T1000 (cell line): ENCODE measurements at regions not wholly inside any gene's neighbourhood (a gene's known extent, or its start where the extent isn't known, plus 50 kb on each side); places are given as distances from the start of the nearest gene placed in this dataset.

Experiments used
- DNase-seq: peaks from one replicate; lab custom pipeline; 2025; ENCODE audit warnings: mixed read lengths; lab: John Stamatoyannopoulos, UW

DNA sequence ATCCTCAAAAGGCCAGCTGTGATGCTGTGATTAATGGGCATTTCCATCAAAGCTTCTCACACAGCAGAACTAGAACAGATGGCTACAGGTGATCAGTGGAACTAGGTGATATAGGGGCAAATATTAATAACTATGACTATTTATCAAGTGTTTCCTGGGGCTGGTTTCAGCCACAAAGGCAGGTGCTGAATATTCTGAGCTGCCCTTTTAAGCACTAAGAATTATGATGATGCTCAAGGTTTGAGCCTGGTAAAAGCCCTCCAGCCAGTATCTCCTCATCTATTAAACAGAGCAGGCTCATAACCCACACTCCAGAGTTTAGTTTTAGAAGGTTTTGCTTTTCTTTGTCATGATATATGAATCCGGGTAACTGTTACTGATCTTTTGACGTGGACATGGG lies 129.5 kb upstream of the ACP3 start:
- DNase-seq: no peak

DNA sequence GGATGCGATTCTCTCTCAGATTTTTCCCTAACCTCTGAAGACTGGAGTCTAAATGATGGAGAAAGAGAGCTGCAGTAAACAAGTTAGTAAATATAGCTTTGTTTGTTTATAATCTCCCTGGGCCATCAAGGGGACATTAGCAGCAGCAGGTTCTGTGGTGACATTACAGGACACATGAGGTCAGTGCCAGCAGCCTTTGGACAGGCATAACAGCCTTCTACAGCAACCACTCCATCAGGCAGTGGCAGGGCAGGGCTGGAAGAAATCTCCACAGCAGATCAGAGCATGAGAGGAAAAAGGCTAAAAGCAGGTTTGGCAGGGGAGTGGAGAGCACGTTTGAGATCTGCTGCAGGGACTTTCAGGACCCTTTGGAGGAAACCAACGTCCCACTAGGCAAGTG lies 127.6 kb upstream of the ACP3 start:
- no peak for DNase-seq

DNA sequence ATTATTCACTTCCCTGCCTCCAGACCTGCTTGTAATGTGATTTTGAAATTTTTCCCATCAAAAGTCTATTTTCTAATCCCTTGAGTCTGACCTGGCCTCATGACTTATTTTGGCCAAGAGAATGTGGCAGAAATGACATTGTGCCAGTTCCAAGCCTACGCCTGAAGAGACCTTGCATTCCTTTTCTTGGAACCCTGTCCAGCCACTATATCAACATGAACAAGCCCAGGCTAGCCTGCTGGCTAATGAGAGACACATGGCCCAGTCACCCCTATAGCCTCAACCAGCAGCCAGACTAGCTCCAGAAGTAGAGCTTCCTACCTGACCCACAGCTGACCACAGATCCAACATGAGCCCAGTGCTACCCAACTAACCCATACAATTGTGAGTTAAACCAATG lies 121.1 kb upstream of the ACP3 start:
- no peak for DNase-seq

DNA sequence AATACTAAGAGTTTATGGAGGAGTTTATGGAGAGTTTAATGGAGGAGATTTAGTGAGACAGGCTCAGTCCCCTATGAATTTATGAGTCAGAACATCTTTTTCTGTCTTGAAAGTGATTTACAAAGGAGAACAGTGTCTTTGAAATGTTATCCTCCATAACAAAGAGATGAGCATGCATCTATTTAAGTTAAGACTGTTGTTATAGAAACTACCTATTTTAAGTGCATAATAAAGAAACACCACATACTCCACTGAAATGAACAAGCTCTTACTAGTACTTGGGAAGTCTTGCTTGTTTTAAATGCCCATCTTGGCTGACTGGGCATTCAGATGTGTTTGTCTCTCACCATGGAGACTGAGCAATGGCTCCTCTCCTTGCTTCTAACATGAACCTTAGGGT lies 118.7 kb upstream of the ACP3 start:
- DNase-seq: no peak

DNA sequence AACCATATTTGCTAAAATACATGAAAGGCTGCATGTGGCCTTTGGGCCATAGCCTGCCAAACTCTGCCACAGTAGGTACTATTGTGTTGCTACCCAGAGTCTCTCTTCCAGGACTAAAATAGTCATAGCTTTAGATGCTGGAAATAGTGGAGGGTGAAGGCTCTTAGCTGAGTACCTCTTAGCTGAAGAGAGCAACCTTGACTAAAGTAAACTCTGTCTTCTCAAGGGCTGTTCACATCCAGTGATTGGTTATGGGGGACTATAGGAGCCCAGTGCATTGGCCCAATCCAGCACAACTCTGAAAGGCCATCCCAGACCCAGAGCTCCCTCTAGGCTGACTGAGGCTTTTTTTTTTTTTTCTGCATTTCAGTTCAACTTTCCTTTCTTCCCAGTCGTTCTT lies 117.8 kb upstream of the ACP3 start:
- no peak for DNase-seq

DNA sequence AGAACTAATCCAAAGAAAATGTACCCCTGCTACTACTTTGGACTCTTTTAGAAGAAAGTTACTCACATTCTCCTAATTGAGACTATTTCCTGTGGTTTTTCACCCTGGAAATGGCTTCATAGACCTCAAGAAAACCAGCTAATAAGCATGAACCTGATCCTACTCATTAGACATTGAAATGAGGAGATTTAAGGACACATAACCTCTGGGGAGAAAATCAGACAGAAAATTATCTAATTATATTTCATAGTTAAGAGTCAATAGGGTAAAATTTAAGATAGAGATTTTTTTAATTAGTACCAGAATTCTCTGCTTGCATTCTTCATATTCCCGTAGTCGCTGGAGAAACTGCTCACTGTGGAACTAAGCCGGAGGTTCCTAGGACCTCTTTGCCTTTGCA lies 114.6 kb upstream of the ACP3 start:
- DNase-seq: no peak

DNA sequence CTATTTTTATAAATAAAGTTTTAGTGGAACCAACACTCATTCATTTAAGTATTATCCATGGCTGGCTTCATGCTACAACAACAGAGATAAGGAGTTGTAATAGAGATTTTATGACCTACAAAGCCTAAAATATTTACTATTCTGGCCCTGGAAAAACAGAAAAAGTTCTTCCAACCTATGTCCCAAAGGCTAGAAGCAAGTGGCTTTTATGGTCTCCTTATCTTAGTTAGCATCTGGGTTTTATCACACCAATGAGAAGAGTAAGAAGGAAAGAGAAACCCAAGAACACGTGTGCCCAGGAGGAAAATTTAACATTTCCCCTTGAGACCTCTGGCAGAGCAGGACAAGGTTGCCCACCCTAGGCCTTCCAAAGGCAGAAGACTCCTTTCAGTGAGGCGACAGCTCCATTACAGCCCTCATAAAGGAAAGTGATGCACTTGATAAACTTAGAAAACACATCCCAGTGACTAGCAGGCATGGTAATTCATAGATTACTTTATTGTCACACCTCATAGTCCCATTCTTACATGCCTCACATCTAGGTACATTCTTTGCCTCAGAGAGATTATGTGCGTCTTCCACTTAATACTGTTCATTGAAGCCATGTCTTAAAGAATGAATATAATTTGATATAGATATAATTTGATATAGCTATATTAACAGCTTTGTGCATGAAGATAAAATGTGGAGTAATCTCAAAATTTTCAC lies 113.2 kb upstream of the ACP3 start:
- DNase-seq: no peak

DNA sequence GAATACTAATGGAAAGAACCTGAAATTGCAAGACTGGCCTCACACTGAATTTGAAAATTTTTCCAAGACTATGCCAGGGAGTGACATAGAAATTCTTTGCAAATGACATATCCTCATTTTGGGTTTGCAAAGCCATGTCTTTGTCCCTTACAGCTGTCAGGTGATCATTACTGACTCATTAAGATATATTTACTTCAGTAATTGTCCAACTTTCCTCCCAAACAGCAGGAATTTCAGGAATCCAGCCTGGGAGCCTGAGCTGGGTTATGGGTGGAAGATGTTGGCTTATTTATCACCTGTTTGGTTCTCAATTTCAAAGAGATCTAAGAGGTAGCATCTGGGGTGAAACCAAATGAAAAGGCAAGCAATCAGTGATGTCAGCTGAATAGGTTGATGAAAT lies 111.6 kb upstream of the ACP3 start:
- no peak for DNase-seq

DNA sequence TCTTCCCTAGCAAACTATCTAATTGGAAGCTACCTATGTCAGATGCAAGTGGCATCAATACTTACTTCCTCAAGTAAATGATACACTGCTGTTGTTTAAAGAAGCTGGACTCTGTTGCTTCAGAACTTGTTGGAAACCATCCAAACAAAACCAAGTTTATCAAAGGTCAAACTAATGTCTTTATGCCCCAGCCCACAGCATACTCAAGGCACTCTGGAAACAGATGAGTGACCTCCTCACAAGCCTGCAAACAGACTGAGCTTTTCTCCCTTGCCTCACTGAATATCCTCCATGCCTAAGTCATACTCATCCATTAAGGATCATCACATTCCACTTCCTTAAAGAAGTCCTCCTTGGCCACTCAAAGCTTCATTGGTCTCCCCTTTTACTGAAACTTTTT lies 107.4 kb upstream of the ACP3 start:
- DNase-seq: no peak

DNA sequence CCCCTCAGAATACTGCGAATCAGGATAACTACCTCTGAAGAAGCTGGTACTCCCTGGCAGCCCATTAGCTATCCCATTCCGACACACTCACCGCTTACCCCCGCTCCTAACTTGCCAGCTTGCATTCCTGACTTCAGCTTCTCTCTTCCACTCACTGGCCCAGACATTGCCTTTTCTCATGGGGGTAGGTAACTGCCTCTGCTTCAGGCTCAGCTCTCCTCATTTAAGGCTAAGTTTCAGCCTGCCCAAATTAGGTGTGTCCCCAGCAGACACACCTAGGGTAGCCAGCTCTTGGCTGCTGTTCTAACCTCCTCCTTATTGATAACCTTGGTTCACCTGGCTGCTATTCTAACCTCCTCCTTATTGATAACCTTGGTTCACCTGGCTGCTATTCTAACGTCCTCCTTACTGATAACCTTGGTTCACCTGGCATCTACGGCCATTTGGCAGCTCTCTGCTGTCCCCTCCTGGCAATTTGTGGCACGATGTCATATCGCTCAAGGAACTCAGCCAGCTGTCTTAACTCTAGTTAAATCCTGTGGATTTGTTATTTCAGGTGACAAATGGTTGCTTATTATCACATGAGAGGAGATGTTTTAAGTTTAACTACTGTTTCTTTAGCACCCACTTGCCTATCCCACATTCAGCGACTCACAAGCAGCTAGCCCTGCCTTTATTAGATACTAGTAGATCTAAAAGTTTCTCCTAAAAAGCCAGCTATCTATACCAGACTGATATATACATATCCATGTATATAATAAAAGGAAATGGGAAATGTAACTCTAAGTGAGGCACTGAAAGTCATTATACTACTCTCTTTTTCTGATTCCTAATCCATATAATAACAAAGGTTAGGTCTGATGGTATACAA lies 106.5 kb upstream of the ACP3 start:
- no peak for DNase-seq

DNA sequence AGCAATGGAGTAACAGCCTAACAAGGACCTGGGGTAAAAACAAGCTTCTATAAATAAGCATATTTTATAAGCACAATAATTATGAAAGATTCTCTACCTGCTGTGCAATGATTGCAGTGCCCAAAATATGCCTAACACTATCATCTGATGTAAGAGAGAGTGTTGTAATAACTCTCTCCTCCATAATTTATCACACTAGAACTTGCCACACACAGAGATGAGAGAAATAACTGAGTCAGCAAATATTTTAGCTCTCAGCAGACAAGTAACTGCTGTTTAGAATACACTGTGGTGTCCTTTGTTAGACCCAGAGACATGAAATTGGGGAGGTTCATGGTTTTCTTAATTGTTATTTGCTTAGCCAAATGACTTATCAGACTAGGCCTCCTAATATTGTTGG lies 105.3 kb upstream of the ACP3 start:
- no peak for DNase-seq

DNA sequence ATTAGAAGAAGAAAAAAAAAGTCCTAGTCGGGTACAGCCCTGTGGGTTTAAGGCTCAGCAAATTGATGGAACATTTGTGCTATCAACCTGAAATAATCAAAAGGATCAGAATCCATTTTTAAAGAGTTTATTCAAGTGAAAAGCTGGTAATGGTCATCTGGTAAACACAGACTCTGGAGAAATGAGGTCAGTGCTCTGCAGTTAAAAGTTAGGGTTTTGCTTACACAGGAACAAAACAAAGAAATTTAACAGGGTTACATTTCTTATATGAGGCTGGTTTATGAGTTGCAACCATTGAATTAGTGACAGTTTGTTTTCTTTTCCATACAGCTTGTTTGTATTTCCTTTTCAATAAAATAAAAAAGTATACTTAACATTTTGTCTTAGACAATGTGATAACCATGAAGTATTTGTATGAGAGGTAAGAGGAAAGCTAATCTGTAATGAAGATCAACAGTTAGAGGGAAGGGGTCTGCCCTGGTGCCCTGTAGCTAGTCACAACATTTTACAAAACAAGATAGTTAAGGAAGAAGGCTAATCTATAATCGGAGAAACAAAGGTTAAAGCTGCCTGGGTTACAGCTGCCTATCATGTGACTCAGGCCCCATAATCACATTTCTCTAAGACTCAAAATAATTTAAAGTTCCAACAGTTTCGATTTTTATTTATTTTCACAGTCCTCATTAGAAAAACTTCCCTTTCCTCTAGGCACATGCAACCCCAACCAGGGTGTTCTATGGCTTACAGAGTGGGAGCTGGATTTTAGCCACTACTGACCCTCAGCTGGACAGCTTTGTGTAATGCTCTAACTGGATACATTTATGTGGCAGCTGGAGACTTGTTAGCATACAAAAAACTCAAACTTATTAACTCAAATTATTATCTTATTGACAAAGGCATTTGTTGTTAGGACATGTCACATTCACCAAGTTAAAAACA lies 98.1 kb upstream of the ACP3 start:
- no peak for DNase-seq

DNA sequence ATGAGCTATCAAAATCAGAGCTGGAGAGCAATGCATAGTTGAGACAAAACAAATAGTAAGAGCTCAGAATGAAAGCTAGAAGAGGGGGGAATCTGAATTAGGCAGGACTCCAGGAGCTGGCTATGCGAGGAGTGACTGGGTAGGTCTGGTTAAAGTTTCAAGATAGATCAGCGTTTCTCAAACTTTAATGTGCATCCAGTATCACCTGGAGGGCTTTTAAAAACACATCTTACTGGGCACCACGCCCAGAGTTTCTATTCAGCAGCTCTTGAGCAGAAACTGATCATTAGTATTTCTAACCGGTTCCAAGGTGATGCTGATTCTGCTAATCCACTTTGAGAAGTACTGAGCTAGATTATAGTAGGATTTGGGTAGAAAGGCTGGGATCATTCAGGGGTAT lies 96.2 kb upstream of the ACP3 start:
- no peak for DNase-seq

DNA sequence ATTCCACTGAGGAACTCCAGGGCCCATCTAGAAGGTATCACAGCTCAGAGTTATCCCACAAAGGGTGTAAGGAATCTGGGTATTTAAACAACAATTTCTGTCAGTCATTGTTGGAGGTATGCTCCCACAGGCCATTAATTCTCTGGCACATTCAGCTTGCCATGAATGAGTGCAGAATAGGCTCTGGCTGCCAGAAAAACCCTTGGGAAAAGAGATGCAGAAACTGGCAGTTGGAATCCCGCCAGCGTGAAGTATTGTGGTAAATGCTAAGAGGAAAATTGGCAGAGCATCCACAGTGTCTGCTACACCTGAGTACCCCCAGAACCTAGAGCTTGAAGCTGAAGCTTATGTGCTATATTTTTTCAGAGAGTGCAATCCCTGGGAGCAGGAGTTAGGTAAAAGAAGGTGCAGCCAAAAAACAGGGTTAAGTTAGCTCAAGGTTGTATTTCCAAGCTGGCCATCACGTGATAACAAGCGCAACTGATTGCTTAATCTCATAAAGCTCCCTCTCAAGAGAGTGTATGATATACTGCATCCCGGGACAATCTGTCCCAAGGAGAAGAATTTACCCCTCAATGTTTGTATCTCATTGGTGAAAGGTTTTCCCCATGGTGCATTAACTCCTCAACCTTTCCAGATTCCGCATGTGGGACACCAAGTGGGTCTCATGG lies 94.2 kb upstream of the ACP3 start:
- no peak for DNase-seq

DNA sequence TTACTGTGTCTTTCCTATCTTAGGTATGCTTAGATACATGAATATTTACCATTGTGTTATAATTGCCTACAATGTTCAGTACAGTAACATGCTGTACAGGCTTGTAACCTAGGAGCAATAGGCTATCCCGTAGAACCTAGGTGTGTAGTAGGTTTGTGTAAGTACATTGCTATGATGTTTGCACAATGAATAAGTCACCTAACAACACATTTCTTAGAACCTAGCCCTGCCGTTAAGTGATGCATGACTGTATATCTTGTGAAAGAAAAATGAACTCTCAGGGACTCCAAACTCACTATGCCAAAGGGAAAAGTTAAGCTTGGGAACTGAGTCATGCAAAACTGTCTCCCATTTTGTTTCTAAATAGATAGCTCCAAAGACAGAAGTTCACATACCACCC lies 91.5 kb upstream of the ACP3 start:
- DNase-seq: no peak

DNA sequence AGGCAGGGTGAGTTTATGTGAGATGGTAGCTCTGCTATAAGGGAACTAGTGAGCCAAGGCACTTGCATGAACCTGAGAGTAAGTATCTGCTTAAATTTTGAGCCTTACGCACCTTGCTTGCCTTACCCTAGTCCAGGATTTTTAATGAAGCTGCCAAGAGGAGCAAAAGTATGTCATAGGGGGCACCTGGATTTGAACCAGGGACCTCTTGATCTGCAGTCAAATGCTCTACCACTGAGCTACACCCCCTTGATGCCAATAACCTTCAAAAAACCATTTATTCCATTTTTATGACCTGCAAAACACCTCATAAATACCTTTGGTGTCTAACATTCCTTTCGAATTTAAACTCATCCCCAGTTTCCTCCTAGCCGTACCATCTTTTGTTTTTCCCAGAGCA lies 88.3 kb upstream of the ACP3 start:
- no peak for DNase-seq

DNA sequence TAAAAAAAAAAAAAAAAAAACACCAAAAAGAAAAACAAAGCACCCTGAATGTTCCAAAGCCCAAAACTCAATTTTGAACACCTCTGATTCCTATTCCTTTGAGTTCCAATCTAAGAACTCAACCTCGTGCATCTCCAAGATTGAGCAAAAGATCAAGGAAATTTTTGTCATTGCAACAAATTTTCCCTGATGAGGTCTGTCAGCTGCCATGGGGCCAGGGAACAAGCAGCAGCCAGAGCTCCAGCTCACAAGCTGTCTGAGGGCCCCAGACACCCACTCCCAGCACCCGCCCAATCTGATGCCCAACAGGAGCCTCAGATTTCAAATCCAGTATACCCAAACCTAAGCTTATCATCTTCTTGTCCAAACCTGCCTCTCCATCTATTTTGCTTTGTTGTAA lies 87.6 kb upstream of the ACP3 start:
- DNase-seq: no peak

DNA sequence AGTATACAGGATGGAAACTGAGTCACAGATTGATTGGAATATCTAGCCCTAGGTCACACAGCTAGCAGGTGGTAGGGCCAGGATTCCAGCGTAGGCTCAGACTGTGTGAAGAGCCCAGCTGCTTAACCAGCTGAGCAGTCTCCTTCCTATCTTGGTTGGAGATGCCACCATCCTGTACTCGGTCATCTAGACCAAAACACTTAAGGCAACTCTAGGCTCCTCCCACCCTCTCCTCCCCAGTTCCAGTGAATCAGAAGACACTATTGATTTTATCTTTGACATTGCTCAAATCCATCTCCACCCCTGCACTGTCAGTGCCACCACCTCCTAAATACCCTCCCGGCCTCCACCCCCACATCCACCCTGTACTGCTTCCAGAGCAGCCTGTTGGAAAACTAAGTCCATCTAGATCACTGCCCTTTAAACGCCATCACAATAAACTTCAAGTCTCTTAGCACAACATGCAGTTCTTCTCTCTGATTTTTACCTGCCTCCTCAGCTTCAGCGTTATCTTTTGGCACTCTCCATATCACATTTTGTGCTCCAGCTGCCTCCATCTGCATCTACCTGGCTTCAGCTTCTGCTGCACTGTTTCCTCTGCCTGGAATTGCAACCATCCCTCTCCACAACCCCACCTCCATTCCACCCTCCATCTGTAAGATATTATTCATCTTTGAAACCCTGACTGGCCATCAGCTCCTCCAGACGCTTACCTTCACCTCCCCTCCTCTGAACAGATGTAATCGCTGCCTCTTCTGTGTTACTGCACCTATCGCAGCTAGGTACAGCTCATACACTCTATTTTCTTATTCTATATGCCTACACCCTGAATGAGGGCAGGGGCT lies 86.8 kb upstream of the ACP3 start:
- DNase-seq: no peak

DNA sequence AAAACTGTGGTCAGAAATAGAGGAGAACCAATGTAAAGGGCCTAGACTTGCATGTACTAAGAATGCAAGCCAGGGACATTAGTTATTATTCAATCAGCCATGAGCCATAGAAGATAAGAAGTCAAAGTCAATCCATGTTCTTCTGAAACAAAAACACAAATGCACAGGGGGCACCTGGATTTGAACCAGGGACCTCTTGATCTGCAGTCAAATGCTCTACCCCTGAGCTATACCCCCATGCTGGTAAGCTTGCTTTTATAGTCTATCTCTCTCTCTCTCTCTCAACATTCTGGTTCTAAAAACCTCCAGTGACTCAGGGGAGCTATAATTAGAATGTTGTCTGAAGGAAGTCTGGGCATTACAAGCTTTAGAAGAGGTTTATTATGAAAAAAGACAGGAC lies 85.6 kb upstream of the ACP3 start:
- peak; percentile 15 for DNase-seq

DNA sequence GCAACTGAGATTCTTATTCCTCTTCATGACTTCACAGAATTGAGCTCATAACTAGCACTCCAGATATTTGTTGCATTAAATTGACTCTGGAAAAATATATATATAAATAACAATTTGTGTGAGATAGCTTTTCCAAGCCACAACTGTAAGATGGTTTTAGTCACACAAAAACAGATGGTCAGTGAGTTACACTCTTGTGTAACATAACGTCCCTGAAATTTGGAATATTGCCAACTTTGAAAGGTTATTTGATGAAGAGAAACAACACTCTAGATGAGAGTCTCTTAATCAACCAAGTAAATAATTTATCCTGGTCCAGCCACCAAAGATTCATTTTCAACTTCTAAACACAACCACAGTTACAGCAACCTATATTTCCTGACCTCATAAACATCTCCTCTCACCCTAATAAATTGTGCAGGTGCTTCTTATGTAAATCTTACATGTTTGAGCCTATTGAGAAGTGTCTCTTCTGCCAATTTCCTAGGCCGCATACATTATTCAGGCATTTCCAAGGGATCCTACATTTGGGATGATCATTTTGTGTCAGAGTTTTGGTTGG lies 84.9 kb upstream of the ACP3 start:
- no peak for DNase-seq
